HCT116 (cell line): ENCODE measurements at regions not wholly inside any gene's neighbourhood (a gene's known extent, or its start where the extent isn't known, plus 50 kb on each side); places are given as distances from the start of the nearest gene placed in this dataset.

Experiments used
- ATAC-seq: fragments of 200-7000 bp; cut with Tn5 transposase; 2 replicates; pipeline ENCODE4 v1.9.1; 2020; ENCODE audit warnings: mild to moderate bottlenecking, moderate library complexity
- BruUV-seq: library from RNA; stranded (reverse); fragments of 400-500 nt; replicated peaks from 2 replicates; lab custom pipeline; 2021; lab: Mats Ljungman, UMichigan
- CTCF ChIA-PET: fragments of 300-600 bp; sonication (Branson Sonifier 250); formaldehyde crosslinking; loops from one replicate; lab custom pipeline; 2021; ENCODE audit warnings: antibody characterized with exemption; lab: Charles Lee
- POLR2A ChIA-PET: fragments of 300-600, 350-600 bp; sonication (Branson Sonifier 250); formaldehyde crosslinking; loops from one replicate; lab custom pipeline; 2021; ENCODE audit warnings: antibody characterized with exemption; lab: Charles Lee
- RAD21 ChIA-PET, 2 experiments: fragments of 300-600 bp; sonication (Branson Sonifier 250); formaldehyde crosslinking; loops; one replicate each; lab custom pipeline; 2023; ENCODE audit warnings: low total read pairs in 2 of 2; ENCODE audit not compliant: uncharacterized antibody in 2 of 2, unreplicated experiment in 2 of 2, low non-redundant PET in 1 of 2; lab: Charles Lee
- DNase-seq: peaks from one replicate; pipeline ENCODE4 v3.0.0-alpha.2; 2010; ENCODE audit warnings: low read depth, low spot score
- H2AFZ ChIP-seq: fragments of 200-600 bp; shearing (Covaris generic), sonication (generic); 2 replicates; pipeline ENCODE4 v1.6.1; 2017; ENCODE audit warnings: low read depth, mixed run types, mixed read lengths, antibody characterized with exemption, low read length; ENCODE audit not compliant: poor library complexity, severe bottlenecking
- H3K27ac ChIP-seq: 2 replicates; pipeline ENCODE4 v1.5.1; 2012; ENCODE audit warnings: low read depth, low read length
- H3K27me3 ChIP-seq: fragments of 200-600 bp; sonication (generic); 2 replicates; pipeline ENCODE4 v1.6.1; 2016; ENCODE audit warnings: mixed run types, low read length, mixed read lengths; ENCODE audit not compliant: insufficient read depth
- H3K36me3 ChIP-seq, 2 experiments: fragments of 200-500 bp in 1 of 2; fragments of 200-600 bp in 1 of 2; sonication (Bioruptor generic) in 1 of 2; sonication (generic) in 1 of 2; 2 replicates each; pipeline versions ENCODE4 v1.5.1 to v1.6.1; 2014 to 2016; ENCODE audit warnings: low read length in 2 of 2, inconsistent platforms in 1 of 2, mixed read lengths in 1 of 2, mixed run types in 1 of 2; ENCODE audit not compliant: insufficient read depth in 2 of 2, control insufficient read depth in 1 of 2
- H3K4me1 ChIP-seq, 2 experiments: fragments of 200-600 bp in 1 of 2; sonication (generic) in 1 of 2; 2 replicates each; pipeline versions ENCODE4 v1.5.1 to v1.6.1; 2012 to 2017; ENCODE audit warnings: low read length in 2 of 2, inconsistent platforms in 1 of 2, mild to moderate bottlenecking in 1 of 2, mixed read lengths in 1 of 2, mixed run types in 1 of 2, moderate library complexity in 1 of 2; ENCODE audit not compliant: insufficient read depth in 2 of 2, control insufficient read depth in 1 of 2
- H3K4me2 ChIP-seq: fragments of 200-600 bp; sonication (generic); 2 replicates; pipeline ENCODE4 v1.6.1; 2017; ENCODE audit warnings: mixed run types, low read length, mixed read lengths
- H3K4me3 ChIP-seq, 2 experiments: fragments of 200-600 bp in 1 of 2; sonication (generic) in 1 of 2; replicated peaks in 1 of 2; 2 replicates each; pipeline ENCODE4 v1.5.1; 2011 to 2016; ENCODE audit warnings: low read length in 2 of 2, control low read depth in 1 of 2, low read depth in 1 of 2, mild to moderate bottlenecking in 1 of 2, mixed read lengths in 1 of 2, mixed run types in 1 of 2
- H3K79me2 ChIP-seq: fragments of 200-600 bp; sonication (generic); 2 replicates; pipeline ENCODE4 v1.6.1; 2017; ENCODE audit warnings: mild to moderate bottlenecking, mixed run types, low read length, moderate library complexity, mixed read lengths; ENCODE audit not compliant: insufficient read depth
- H3K9ac ChIP-seq: fragments of 200-600 bp; sonication (generic); 2 replicates; pipeline ENCODE4 v1.6.1; 2016; ENCODE audit warnings: low read length, mixed read lengths
- H3K9me2 ChIP-seq: fragments of 200-600 bp; sonication (generic), shearing (Covaris generic); 2 replicates; pipeline ENCODE4 v1.6.1; 2017; ENCODE audit warnings: mixed run types, mild to moderate bottlenecking, moderate library complexity; ENCODE audit not compliant: insufficient read depth
- H3K9me3 ChIP-seq, 2 experiments: fragments of 200-500 bp in 1 of 2; fragments of 200-600 bp in 1 of 2; sonication (Bioruptor generic) in 1 of 2; sonication (generic) in 1 of 2; 2 replicates each; pipeline ENCODE4 v1.6.1; 2014 to 2017; ENCODE audit warnings: low read length in 2 of 2, mixed read lengths in 2 of 2, inconsistent platforms in 1 of 2, low read depth in 1 of 2, mild to moderate bottlenecking in 1 of 2, mixed run types in 1 of 2, moderate library complexity in 1 of 2; ENCODE audit not compliant: control insufficient read depth in 1 of 2, insufficient read depth in 1 of 2
- H4K20me1 ChIP-seq: fragments of 200-600 bp; sonication (generic), shearing (Covaris generic); 2 replicates; pipeline ENCODE4 v1.6.1; 2017; ENCODE audit warnings: mixed run types, mild to moderate bottlenecking, moderate library complexity; ENCODE audit not compliant: insufficient read depth
- ATF3 ChIP-seq: IDR thresholded peaks from 2 replicates; pipeline ENCODE4 v1.6.1; 2012
- CEBPB ChIP-seq: IDR thresholded peaks from 2 replicates; pipeline ENCODE4 v1.6.1; 2012; ENCODE audit warnings: low read depth
- CTCF ChIP-seq, 3 experiments: fragments of 200-600 bp in 1 of 3; sonication (generic) in 1 of 3; IDR thresholded peaks in 2 of 3; conservative IDR thresholded peaks in 1 of 3; 2 replicates each; pipeline ENCODE4 v1.5.1; 2012 to 2017; ENCODE audit warnings: low read depth in 2 of 3, low read length in 2 of 3, antibody characterized with exemption in 1 of 3, borderline replicate concordance in 1 of 3, control low read depth in 1 of 3, mild to moderate bottlenecking in 1 of 3, mixed read lengths in 1 of 3, mixed run types in 1 of 3, moderate library complexity in 1 of 3; ENCODE audit not compliant: insufficient read depth in 1 of 3
- ELF1 ChIP-seq: IDR thresholded peaks from 2 replicates; pipeline ENCODE4 v1.6.1; 2012; ENCODE audit warnings: low read depth, borderline replicate concordance
- EZH2 ChIP-seq: fragments of 200-600 bp; sonication (generic); IDR thresholded peaks from 2 replicates; pipeline ENCODE4 v1.6.1; 2017; ENCODE audit warnings: antibody characterized with exemption, mixed run types
- EZH2phosphoT487 ChIP-seq: fragments of 200-600 bp; IDR thresholded peaks from 2 replicates; pipeline ENCODE4 v1.6.1; 2018; ENCODE audit warnings: antibody characterized with exemption, borderline replicate concordance
- FOSL1 ChIP-seq: IDR thresholded peaks from 2 replicates; pipeline ENCODE4 v1.6.1; 2012; ENCODE audit warnings: low read depth
- POLR2A ChIP-seq: IDR thresholded peaks from 2 replicates; pipeline ENCODE4 v1.7.0; 2011; ENCODE audit warnings: borderline replicate concordance; ENCODE audit not compliant: insufficient read depth, insufficient read length; ENCODE audit errors: extremely low read depth
- POLR2AphosphoS5 ChIP-seq: IDR thresholded peaks from 2 replicates; pipeline ENCODE4 v1.6.1; 2011; ENCODE audit warnings: mild to moderate bottlenecking, low read depth, low read length, moderate library complexity
- REST ChIP-seq: IDR thresholded peaks from 2 replicates; pipeline ENCODE4 v1.6.1; 2012; ENCODE audit warnings: low read depth
- SIN3A ChIP-seq: IDR thresholded peaks from 2 replicates; pipeline ENCODE4 v1.6.1; 2012; ENCODE audit warnings: low read depth
- SP1 ChIP-seq: IDR thresholded peaks from 2 replicates; pipeline ENCODE4 v1.6.1; 2012; ENCODE audit warnings: low read depth
- SRF ChIP-seq: IDR thresholded peaks from 2 replicates; pipeline ENCODE4 v1.6.1; 2012; ENCODE audit warnings: low read depth
- TCF7L2 ChIP-seq: IDR thresholded peaks from 2 replicates; pipeline ENCODE4 v1.7.0; 2011; ENCODE audit warnings: borderline replicate concordance, inconsistent platforms; ENCODE audit not compliant: insufficient read depth, insufficient read length; ENCODE audit errors: extremely low read depth
- ZBTB33 ChIP-seq: IDR thresholded peaks from 2 replicates; pipeline ENCODE4 v1.6.1; 2011; ENCODE audit warnings: mild to moderate bottlenecking, low read length, moderate library complexity; ENCODE audit not compliant: insufficient replicate concordance; ENCODE audit errors: extremely low read depth
- ZFX ChIP-seq: fragments of 450-650 bp; IDR thresholded peaks from 2 replicates; pipeline ENCODE4 v1.6.1; 2017
- ZNF274 ChIP-seq: fragments of 200-500 bp; sonication (Bioruptor generic); IDR thresholded peaks from 2 replicates; pipeline ENCODE4 v1.6.1; 2014; ENCODE audit warnings: mild to moderate bottlenecking, low read depth, low read length, inconsistent platforms
- intact Hi-C: fragments of 100-400 bp; cut with micrococcal nuclease; formaldehyde crosslinking; loops from 2 replicates; pipeline ENCODE4 v1.10.0; 2022

GRCh38 chr9:21751998-21752397 lies 50.4 kb upstream of the MTAP start:
- Histone ChIP-seq H3K27me3 (no peaks in the 10 kb centered on the region), H3K9ac (no peak overlapping the region), H4K20me1 (no peaks in the 10 kb centered on the region), H3K4me3 (no peak overlapping the region), H3K27ac (no peak overlapping the region), H3K4me2 (no peak overlapping the region), H3K9me3 (no peaks in the 10 kb centered on the region), H2AFZ (no peak overlapping the region), H3K9me2 (no peaks in the 10 kb centered on the region), H3K36me3 (no peaks in the 10 kb centered on the region), H3K79me2 (no peaks in the 10 kb centered on the region), H3K4me1 (peaks cover 16 to 21% of the 10 kb centered on the region in 2 experiments; a peak in 2 of 4 replicates)
- no peak for DNase-seq
- POLR2A ChIA-PET = no interaction called here
- CTCF ChIA-PET = no interaction called here
- ATAC-seq = no peak
- TF ChIP-seq SP1 (no peak), EZH2phosphoT487 (no peak), CTCF (IDR thresholded peaks at IDR 0.05 in 2 of 3, conservative IDR thresholded peaks at IDR 0.05 in 1 of 3; ENCODE audit: borderline replicate concordance in 1 of 3, insufficient read depth in 1 of 3, low read depth in 2 of 3, low read length in 2 of 3) (no peak), SRF (no peak), FOSL1 (no peak), ZNF274 (no peak), SIN3A (no peak), ZFX (no peak), ATF3 (no peak), TCF7L2 (no peak), EZH2 (no peak), ELF1 (no peak), ZBTB33 (no peak), POLR2A (no peak), POLR2AphosphoS5 (no peak), REST (no peak), CEBPB (no peak)
- intact Hi-C loops = no loop called here
- RAD21 ChIA-PET = no interaction called here
- BruUV-seq = no TSS peak
